Mesodermal cell (in vitro differentiated cells): ENCODE measurements at regions not wholly inside any gene's neighbourhood (a gene's known extent, or its start where the extent isn't known, plus 50 kb on each side); places are given as distances from the start of the nearest gene placed in this dataset.

Source experiments
- H3K27ac ChIP-seq: 2 replicates; pipeline ENCODE4 v1.7.0; 2013; ENCODE audit warnings: mild to moderate bottlenecking, low read depth, low read length, moderate library complexity; ENCODE audit not compliant: severe bottlenecking
- H3K36me3 ChIP-seq: 2 replicates; pipeline ENCODE4 v1.7.1; 2013; ENCODE audit warnings: mild to moderate bottlenecking, low read length, moderate library complexity; ENCODE audit not compliant: control insufficient read depth, insufficient read depth
- H3K4me1 ChIP-seq: one replicate; pipeline ENCODE4 v1.7.1; 2013; ENCODE audit warnings: mild to moderate bottlenecking, low read length; ENCODE audit not compliant: insufficient read depth, control insufficient read depth, poor library complexity, severe bottlenecking
- H3K4me3 ChIP-seq: 2 replicates; pipeline ENCODE4 v1.7.0; 2013; ENCODE audit warnings: low read length, control low read depth, mild to moderate bottlenecking; ENCODE audit not compliant: insufficient read depth, poor library complexity, severe bottlenecking; ENCODE audit errors: extremely low read depth
- H3K9me3 ChIP-seq: 2 replicates; pipeline ENCODE4 v1.7.1; 2013; ENCODE audit warnings: mild to moderate bottlenecking, low read length, moderate library complexity; ENCODE audit not compliant: control insufficient read depth
- whole genome bisulfite sequencing, 2 experiments: methylation state at CpG; one replicate each; pipeline ENCODE4 v1.1.5; 2013; ENCODE audit warnings: missing lambda C conversion rate in 2 of 2; ENCODE audit not compliant: insufficient coverage in 2 of 2; 5-methylcytosine and 5-hydroxymethylcytosine counted together

- peaks cover 12% of the 10 kb centered on the region for H3K4me1 ChIP-seq
- no peak overlapping the region for H3K27ac ChIP-seq
- no peaks in the 10 kb centered on the region for H3K36me3 ChIP-seq
- no peaks in the 10 kb centered on the region for H3K9me3 ChIP-seq
- H3K4me3 ChIP-seq = no peak overlapping the region
- WGBS, 2 experiments = 75 to 94% methylated on average over 4 of the region's 4 CpGs
Observed at GRCh38 chr6:14031516-14031915, 86.1 kb upstream of the CD83 start.

- Histone ChIP-seq H3K27ac (peak overlapping the region; percentile 57), H3K4me3 (no peak overlapping the region), H3K9me3 (no peaks in the 10 kb centered on the region), H3K4me1 (peaks cover 16% of the 10 kb centered on the region), H3K36me3 (no peaks in the 10 kb centered on the region)
- 64 to 67% methylated on average over 4 to 7 of the region's 14 CpGs for WGBS, 2 experiments
Observed at GRCh38 chr6:14035071-14035847, 82.3 kb upstream of the CD83 start.

GRCh38 chr6:14035874-14036273, 81.7 kb upstream of the CD83 start:
- Histone ChIP-seq H3K27ac (peak overlapping the region; percentile 57), H3K4me3 (no peak overlapping the region)

GRCh38 chr6:14036911-14037310, 80.7 kb upstream of the CD83 start:
- Histone ChIP-seq H3K4me1 (peaks cover 16% of the 10 kb centered on the region), H3K27ac (no peak overlapping the region), H3K9me3 (no peaks in the 10 kb centered on the region), H3K4me3 (no peak overlapping the region), H3K36me3 (no peaks in the 10 kb centered on the region)
- no CpG with 5 or more reads among the region's 4 CpGs for WGBS, 2 experiments

More at GRCh38 chr6:14035874-14036273, 81.7 kb upstream of the CD83 start:
- 80 to 84% methylated on average over 1 to 2 of the region's 3 CpGs for WGBS, 2 experiments
- Histone ChIP-seq H3K4me1 (peaks cover 16% of the 10 kb centered on the region), H3K36me3 (no peaks in the 10 kb centered on the region), H3K9me3 (no peaks in the 10 kb centered on the region)

DNA sequence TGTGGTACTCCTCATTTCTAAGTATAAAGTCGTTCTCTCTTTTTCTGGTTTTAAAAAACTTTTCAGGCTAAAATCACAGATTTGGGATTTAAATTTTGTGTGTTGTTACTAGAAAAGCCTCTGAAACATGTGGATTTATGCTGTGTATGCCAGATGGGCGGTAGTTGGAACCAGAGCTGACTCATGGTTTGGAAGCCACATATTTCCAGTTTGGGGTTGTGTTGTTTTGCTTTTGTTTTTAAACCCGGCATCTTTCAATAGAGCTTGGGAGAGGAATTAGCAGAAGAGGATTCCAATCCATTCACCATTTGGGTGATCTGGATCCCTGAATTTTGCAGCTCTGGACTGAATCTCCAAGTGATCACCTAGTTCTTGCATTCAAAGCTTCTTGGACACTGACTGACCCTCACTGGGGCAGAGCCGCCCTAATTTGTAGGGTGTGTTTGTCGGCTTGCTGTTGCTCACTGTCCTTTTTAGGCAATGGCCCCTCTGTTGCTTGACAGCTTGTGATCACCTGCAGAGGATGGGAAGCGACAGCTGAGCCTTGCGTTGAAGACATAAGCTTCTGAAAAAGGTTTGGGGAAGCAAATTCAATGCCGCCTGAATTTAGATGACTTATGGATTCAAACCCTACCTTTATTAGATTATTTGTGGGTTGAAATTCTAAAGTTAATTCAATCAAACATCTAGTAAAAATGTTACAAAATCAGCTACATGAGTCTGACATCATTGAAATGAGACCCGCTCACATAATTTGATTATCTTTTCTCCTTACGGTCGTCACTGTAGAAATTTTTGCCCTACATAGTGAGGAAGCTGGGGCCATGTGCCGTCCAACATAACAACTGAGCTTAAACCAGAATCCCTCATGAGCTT, 79.9 kb upstream of the CD83 start:
- H3K27ac ChIP-seq = no peak overlapping the region
- no peaks in the 10 kb centered on the region for H3K9me3 ChIP-seq
- peaks cover 16% of the 10 kb centered on the region for H3K4me1 ChIP-seq
- no peak overlapping the region for H3K4me3 ChIP-seq
- H3K36me3 ChIP-seq = no peaks in the 10 kb centered on the region
- whole genome bisulfite sequencing, 2 experiments = 87 to 96% methylated on average over 5 to 6 of the region's 12 CpGs

- peaks cover 16% of the 10 kb centered on the region for H3K4me1 ChIP-seq
- no peak overlapping the region for H3K4me3 ChIP-seq
- no peaks in the 10 kb centered on the region for H3K9me3 ChIP-seq
- WGBS, 2 experiments = 90 to 94% methylated on average over 6 to 7 of the region's 8 CpGs
- no peak overlapping the region for H3K27ac ChIP-seq
- H3K36me3 ChIP-seq = no peaks in the 10 kb centered on the region
Observed at GRCh38 chr6:14038467-14039437, 78.8 kb upstream of the CD83 start.

DNA sequence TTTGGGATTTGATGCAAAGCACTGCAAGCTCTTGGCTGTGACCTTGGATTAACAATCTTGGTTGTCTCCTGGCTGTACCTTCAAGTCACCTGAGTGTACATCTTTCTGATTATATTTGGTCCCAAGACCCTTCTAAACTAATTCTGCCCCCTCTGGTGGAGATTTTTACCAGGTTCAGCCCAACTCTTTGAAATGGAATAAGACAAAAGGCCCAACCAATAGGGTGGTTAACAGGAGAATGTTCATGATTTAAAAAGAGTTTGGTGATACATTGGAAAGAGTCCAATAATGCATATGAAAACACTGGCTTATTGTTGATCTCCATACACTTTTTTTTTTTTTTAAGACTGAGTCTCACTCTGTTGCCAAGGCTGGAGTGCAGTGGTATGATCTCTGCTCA, 77.5 kb upstream of the CD83 start:
- H3K4me1 ChIP-seq = peaks cover 10% of the 10 kb centered on the region
- no peak overlapping the region for H3K4me3 ChIP-seq
- H3K9me3 ChIP-seq = no peaks in the 10 kb centered on the region
- H3K27ac ChIP-seq = no peak overlapping the region
- H3K36me3 ChIP-seq = no peaks in the 10 kb centered on the region

DNA sequence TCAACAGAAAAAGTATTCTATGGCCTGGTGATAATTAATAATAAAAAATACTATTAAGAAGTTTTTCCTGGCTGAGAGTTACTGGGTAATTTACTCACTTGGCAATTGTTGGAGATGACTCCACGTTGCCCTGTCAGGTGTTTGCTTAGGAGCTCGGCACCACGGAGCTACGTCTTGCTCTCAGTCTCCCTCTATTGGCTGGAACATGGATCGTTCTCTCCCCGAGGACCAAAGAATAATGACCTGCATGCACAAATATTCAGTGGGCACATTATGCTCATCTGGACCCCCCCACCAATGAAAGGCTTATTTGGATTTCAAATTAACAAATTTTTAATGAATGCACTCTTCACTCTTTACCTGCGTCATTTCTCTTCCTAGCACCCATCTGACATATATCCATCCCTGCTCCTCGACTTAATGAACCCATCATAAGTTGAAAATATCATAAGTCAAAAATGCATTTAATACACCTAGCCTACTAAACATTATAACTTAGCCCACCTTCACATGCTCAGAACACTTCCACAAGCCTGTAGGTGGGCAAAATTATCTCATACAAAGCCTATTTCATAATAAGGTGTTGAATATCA, 71.0 kb upstream of the CD83 start:
- Histone ChIP-seq H3K9me3 (no peaks in the 10 kb centered on the region), H3K4me3 (no peak overlapping the region), H3K36me3 (no peaks in the 10 kb centered on the region), H3K4me1 (no peaks in the 10 kb centered on the region), H3K27ac (no peak overlapping the region)
- WGBS, 2 experiments = 22 to 23% methylated on average over 8 of the region's 8 CpGs

DNA sequence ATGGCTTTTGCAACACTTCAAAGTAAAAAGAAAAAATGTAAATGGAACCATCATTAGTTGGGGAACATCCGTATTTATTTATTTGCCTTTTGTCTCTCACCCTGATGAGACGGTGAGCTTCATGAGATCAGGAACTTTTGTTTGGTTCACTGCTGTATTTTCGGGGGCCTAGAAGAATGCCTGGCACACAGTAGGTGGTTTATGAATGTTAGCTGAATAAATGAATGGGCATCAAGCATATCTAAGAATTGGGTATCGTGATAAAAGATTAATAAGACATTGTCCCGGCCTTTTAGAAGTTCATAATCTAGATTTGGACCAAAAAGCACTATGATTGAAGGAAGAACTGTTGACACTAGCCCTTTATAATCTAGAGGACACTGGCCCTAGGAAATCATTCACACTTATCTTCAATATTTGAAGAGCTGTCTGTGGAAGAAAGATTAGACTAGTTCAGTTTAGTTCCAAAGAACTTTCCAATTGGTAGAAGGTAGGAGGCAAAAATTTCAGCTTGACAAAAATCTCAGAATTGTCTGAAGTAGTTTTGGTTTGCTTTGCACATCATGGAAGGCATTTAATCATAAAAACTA, 70.3 kb upstream of the CD83 start:
- Histone ChIP-seq H3K36me3 (no peaks in the 10 kb centered on the region), H3K27ac (no peak overlapping the region), H3K9me3 (no peaks in the 10 kb centered on the region), H3K4me1 (no peaks in the 10 kb centered on the region), H3K4me3 (no peak overlapping the region)
- WGBS, 2 experiments = 91 to 93% methylated on average over 4 to 5 of the region's 5 CpGs

GRCh38 chr6:14048837-14049236, 68.7 kb upstream of the CD83 start:
- 78 to 96% methylated on average over 2 of the region's 3 CpGs for WGBS, 2 experiments
- H3K4me3 ChIP-seq = no peak overlapping the region
- H3K36me3 ChIP-seq = no peaks in the 10 kb centered on the region
- no peaks in the 10 kb centered on the region for H3K4me1 ChIP-seq
- H3K27ac ChIP-seq = no peak overlapping the region
- H3K9me3 ChIP-seq = no peaks in the 10 kb centered on the region
